ENCODE measurements at regions not wholly inside any gene's neighbourhood (a gene's known extent, or its start where the extent isn't known, plus 50 kb on each side); places are given as distances from the start of the nearest gene placed in this dataset.

- no peak overlapping the region for H2AFZ ChIP-seq
- H3K9me3 ChIP-seq (ENCODE audit: low read depth) = no peaks in the 10 kb centered on the region
- no peaks in the 10 kb centered on the region for H3K36me3 ChIP-seq (replicated peaks; ENCODE audit: insufficient read depth, low read depth)
- H3K79me2 ChIP-seq = no peaks in the 10 kb centered on the region
- no peaks in the 10 kb centered on the region for H3K9me2 ChIP-seq (replicated peaks; ENCODE audit: insufficient read depth)
- H3K4me2 ChIP-seq = no peak overlapping the region
- no peak for TF ChIP-seq EZH2 (IDR thresholded peaks at IDR 0.05; ENCODE audit: borderline replicate concordance)
- no peak for TF ChIP-seq EZH2phosphoT487 (IDR thresholded peaks at IDR 0.05; ENCODE audit: low read depth, severe bottlenecking, unreplicated experiment)
- TF ChIP-seq, protein P1, sequence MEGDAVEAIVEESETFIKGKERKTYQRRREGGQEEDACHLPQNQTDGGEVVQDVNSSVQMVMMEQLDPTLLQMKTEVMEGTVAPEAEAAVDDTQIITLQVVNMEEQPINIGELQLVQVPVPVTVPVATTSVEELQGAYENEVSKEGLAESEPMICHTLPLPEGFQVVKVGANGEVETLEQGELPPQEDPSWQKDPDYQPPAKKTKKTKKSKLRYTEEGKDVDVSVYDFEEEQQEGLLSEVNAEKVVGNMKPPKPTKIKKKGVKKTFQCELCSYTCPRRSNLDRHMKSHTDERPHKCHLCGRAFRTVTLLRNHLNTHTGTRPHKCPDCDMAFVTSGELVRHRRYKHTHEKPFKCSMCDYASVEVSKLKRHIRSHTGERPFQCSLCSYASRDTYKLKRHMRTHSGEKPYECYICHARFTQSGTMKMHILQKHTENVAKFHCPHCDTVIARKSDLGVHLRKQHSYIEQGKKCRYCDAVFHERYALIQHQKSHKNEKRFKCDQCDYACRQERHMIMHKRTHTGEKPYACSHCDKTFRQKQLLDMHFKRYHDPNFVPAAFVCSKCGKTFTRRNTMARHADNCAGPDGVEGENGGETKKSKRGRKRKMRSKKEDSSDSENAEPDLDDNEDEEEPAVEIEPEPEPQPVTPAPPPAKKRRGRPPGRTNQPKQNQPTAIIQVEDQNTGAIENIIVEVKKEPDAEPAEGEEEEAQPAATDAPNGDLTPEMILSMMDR (IDR thresholded peaks at IDR 0.05; ENCODE audit: poor library complexity) = no peak
- no peaks in the 10 kb centered on the region for H4K20me1 ChIP-seq (ENCODE audit: insufficient read depth, poor library complexity, severe bottlenecking)
- H3K27me3 ChIP-seq = no peaks in the 10 kb centered on the region
- H3K4me3 ChIP-seq = no peak overlapping the region
- no peaks in the 10 kb centered on the region for H3K4me1 ChIP-seq (ENCODE audit: insufficient read depth)
- no peak for DNase-seq (ENCODE audit: low spot score)
- H3K27ac ChIP-seq = no peak overlapping the region
These were observed 556.6 kb downstream of the DOK5 start for GRCh38 chr20:55031971-55032370.

- no peaks in the 10 kb centered on the region for H3K79me2 ChIP-seq
- no peaks in the 10 kb centered on the region for H3K36me3 ChIP-seq (replicated peaks; ENCODE audit: insufficient read depth, low read depth)
- H3K4me3 ChIP-seq = no peak overlapping the region
- H2AFZ ChIP-seq = no peak overlapping the region
- no peak overlapping the region for H3K27ac ChIP-seq
- H3K9me3 ChIP-seq (ENCODE audit: low read depth) = no peaks in the 10 kb centered on the region
- H3K4me1 ChIP-seq (ENCODE audit: insufficient read depth) = no peaks in the 10 kb centered on the region
- no peak overlapping the region for H3K4me2 ChIP-seq
- H3K27me3 ChIP-seq = no peaks in the 10 kb centered on the region
- no peak for DNase-seq (ENCODE audit: low spot score)
- H3K9me2 ChIP-seq (replicated peaks; ENCODE audit: insufficient read depth) = no peaks in the 10 kb centered on the region
- H4K20me1 ChIP-seq (ENCODE audit: insufficient read depth, poor library complexity, severe bottlenecking) = no peaks in the 10 kb centered on the region
- TF ChIP-seq, protein P1 (IDR thresholded peaks at IDR 0.05; ENCODE audit: poor library complexity) = no peak
- TF ChIP-seq EZH2phosphoT487 (IDR thresholded peaks at IDR 0.05; ENCODE audit: low read depth, severe bottlenecking, unreplicated experiment) (no peak), EZH2 (IDR thresholded peaks at IDR 0.05; ENCODE audit: borderline replicate concordance) (no peak)
- WGBS (ENCODE audit: low lambda C conversion rate, missing lambda C conversion rate) = 91% methylated on average over 4 of the region's 4 CpGs
These were observed 539.4 kb downstream of the DOK5 start for GRCh38 chr20:55014766-55015165.

DNA sequence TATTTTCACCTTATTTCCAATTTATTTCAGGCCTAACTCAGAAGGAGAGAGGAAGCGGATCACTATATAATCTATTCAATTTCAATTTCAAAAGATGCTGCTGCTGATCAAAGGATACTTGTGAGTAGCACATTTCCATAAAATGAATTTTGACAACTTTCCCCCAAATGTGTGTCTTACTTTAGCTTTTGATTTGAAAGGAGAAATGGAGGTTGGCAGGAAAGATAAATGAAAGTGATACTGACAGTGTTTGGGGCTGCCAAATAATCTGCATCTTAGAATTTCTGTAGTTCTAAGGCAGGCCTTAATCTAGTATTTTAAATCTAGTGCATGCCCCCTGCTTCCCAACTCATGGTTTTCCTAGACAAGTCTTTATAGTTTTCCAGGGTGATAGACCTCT is 535.4 kb downstream of the DOK5 start:
- Histone ChIP-seq H3K27ac (no peak overlapping the region), H3K79me2 (no peaks in the 10 kb centered on the region), H3K36me3 (replicated peaks; ENCODE audit: insufficient read depth, low read depth) (no peaks in the 10 kb centered on the region), H3K4me3 (no peak overlapping the region), H3K4me2 (no peak overlapping the region), H4K20me1 (ENCODE audit: insufficient read depth, poor library complexity, severe bottlenecking) (no peaks in the 10 kb centered on the region), H3K27me3 (no peaks in the 10 kb centered on the region), H3K9me2 (replicated peaks; ENCODE audit: insufficient read depth) (no peaks in the 10 kb centered on the region), H3K4me1 (ENCODE audit: insufficient read depth) (no peaks in the 10 kb centered on the region), H2AFZ (no peak overlapping the region), H3K9me3 (ENCODE audit: low read depth) (no peaks in the 10 kb centered on the region)
- no peak for TF ChIP-seq EZH2 (IDR thresholded peaks at IDR 0.05; ENCODE audit: borderline replicate concordance)
- TF ChIP-seq, protein P1 (IDR thresholded peaks at IDR 0.05; ENCODE audit: poor library complexity) = no peak
- TF ChIP-seq EZH2phosphoT487 (IDR thresholded peaks at IDR 0.05; ENCODE audit: low read depth, severe bottlenecking, unreplicated experiment) = no peak
- DNase-seq (ENCODE audit: low spot score) = no peak
- WGBS (ENCODE audit: low lambda C conversion rate, missing lambda C conversion rate) = 97% methylated on average over 1 of the region's 1 CpG

- 95% methylated on average over 2 of the region's 2 CpGs for WGBS (ENCODE audit: low lambda C conversion rate, missing lambda C conversion rate)
- TF ChIP-seq, protein P1 (IDR thresholded peaks at IDR 0.05; ENCODE audit: poor library complexity) = no peak
- TF ChIP-seq EZH2phosphoT487 (IDR thresholded peaks at IDR 0.05; ENCODE audit: low read depth, severe bottlenecking, unreplicated experiment) (no peak), EZH2 (IDR thresholded peaks at IDR 0.05; ENCODE audit: borderline replicate concordance) (no peak)
- H3K27ac ChIP-seq = no peak overlapping the region
- H3K4me3 ChIP-seq = no peak overlapping the region
- H3K4me1 ChIP-seq (ENCODE audit: insufficient read depth) = no peaks in the 10 kb centered on the region
- no peak for DNase-seq (ENCODE audit: low spot score)
- no peak overlapping the region for H2AFZ ChIP-seq
- H4K20me1 ChIP-seq (ENCODE audit: insufficient read depth, poor library complexity, severe bottlenecking) = no peaks in the 10 kb centered on the region
- no peaks in the 10 kb centered on the region for H3K9me3 ChIP-seq (ENCODE audit: low read depth)
- no peaks in the 10 kb centered on the region for H3K36me3 ChIP-seq (replicated peaks; ENCODE audit: insufficient read depth, low read depth)
- no peaks in the 10 kb centered on the region for H3K9me2 ChIP-seq (replicated peaks; ENCODE audit: insufficient read depth)
- no peaks in the 10 kb centered on the region for H3K79me2 ChIP-seq
- H3K4me2 ChIP-seq = no peak overlapping the region
- peaks cover 3% of the 10 kb centered on the region for H3K27me3 ChIP-seq
These were observed 533.7 kb downstream of the DOK5 start for GRCh38 chr20:55009066-55009465.
